ENCODE measurements at regions not wholly inside any gene's neighbourhood (a gene's known extent, or its start where the extent isn't known, plus 50 kb on each side); places are given as distances from the start of the nearest gene placed in this dataset.
A peak's percentile ranks its signal among the peaks of the same experiment; 100 is the strongest.

GRCh38 chr9:106075960-106076327 lies 381.6 kb downstream of the TMEM38B start:
- peaks cover 0 to 11% (median 0%) of the 10 kb centered on the region in 5 donors for H3K4me1 ChIP-seq (ENCODE audit: control insufficient read depth in 5 of 5, insufficient read depth in 5 of 5, low read length in 5 of 5)
- no peaks in the 10 kb centered on the region for H3K36me3 ChIP-seq (ENCODE audit: control insufficient read depth in 4 of 4, insufficient read depth in 4 of 4, low read length in 4 of 4)
- 70 to 81% methylated on average over 1 of the region's 1 CpG for WGBS, 2 donors
- ATAC-seq (ENCODE audit: insufficient read depth, low FRiP score) (no peak), DNase-seq (peak in 2 of 3 donors; percentile 20 to 30)
- no peaks in the 10 kb centered on the region for H3K9me3 ChIP-seq (ENCODE audit: control insufficient read depth in 4 of 4, insufficient read depth in 3 of 4, low read length in 3 of 4)
- TF ChIP-seq CTCF (IDR thresholded peaks at IDR 0.05; ENCODE audit: control extremely low read depth, extremely low read depth) = no peak
- no peak overlapping the region for H3K4me3 ChIP-seq
- H3K27ac ChIP-seq (ENCODE audit: low read depth in 1 of 2, low read length in 1 of 2) = no peak overlapping the region
- no peaks in the 10 kb centered on the region for H3K27me3 ChIP-seq (ENCODE audit: control insufficient read depth in 3 of 3, insufficient read depth in 3 of 3, low read length in 2 of 3)
- no peak overlapping the region for H3K9ac ChIP-seq (ENCODE audit: insufficient read depth in 1 of 2, low read length in 2 of 2)

- no peak overlapping the region for H3K4me3 ChIP-seq
- peaks cover 0 to 11% (median 0%) of the 10 kb centered on the region in 5 donors for H3K4me1 ChIP-seq (ENCODE audit: control insufficient read depth in 5 of 5, insufficient read depth in 5 of 5, low read length in 5 of 5)
- no peaks in the 10 kb centered on the region for H3K9me3 ChIP-seq (ENCODE audit: control insufficient read depth in 4 of 4, insufficient read depth in 3 of 4, low read length in 3 of 4)
- DNase-seq = no peak
- 0 to 33% methylated on average over 1 of the region's 1 CpG for WGBS, 2 donors
- no peak for ATAC-seq (ENCODE audit: insufficient read depth, low FRiP score)
- no peak for TF ChIP-seq CTCF (IDR thresholded peaks at IDR 0.05; ENCODE audit: control extremely low read depth, extremely low read depth)
- H3K36me3 ChIP-seq (ENCODE audit: control insufficient read depth in 4 of 4, insufficient read depth in 4 of 4, low read length in 4 of 4) = no peaks in the 10 kb centered on the region
- no peak overlapping the region for H3K9ac ChIP-seq (ENCODE audit: insufficient read depth in 1 of 2, low read length in 2 of 2)
- no peak overlapping the region for H3K27ac ChIP-seq (ENCODE audit: low read depth in 1 of 2, low read length in 1 of 2)
- H3K27me3 ChIP-seq (ENCODE audit: control insufficient read depth in 3 of 3, insufficient read depth in 3 of 3, low read length in 2 of 3) = no peaks in the 10 kb centered on the region
These were observed 382.4 kb downstream of the TMEM38B start for GRCh38 chr9:106076711-106077110.

GRCh38 chr9:106077731-106078130 lies 383.4 kb downstream of the TMEM38B start:
- H3K27ac ChIP-seq (ENCODE audit: low read depth in 1 of 2, low read length in 1 of 2) = no peak overlapping the region
- H3K36me3 ChIP-seq (ENCODE audit: control insufficient read depth in 4 of 4, insufficient read depth in 4 of 4, low read length in 4 of 4) = no peaks in the 10 kb centered on the region
- H3K4me3 ChIP-seq = no peak overlapping the region
- no peaks in the 10 kb centered on the region for H3K27me3 ChIP-seq (ENCODE audit: control insufficient read depth in 3 of 3, insufficient read depth in 3 of 3, low read length in 2 of 3)
- no peak for DNase-seq
- no peaks in the 10 kb centered on the region for H3K9me3 ChIP-seq (ENCODE audit: control insufficient read depth in 4 of 4, insufficient read depth in 3 of 4, low read length in 3 of 4)
- 79 to 88% methylated on average over 2 of the region's 2 CpGs for WGBS, 2 donors
- no peak for ATAC-seq (ENCODE audit: insufficient read depth, low FRiP score)
- H3K4me1 ChIP-seq (ENCODE audit: control insufficient read depth in 5 of 5, insufficient read depth in 5 of 5, low read length in 5 of 5) = peaks cover 0 to 6% (median 0%) of the 10 kb centered on the region in 5 donors
- H3K9ac ChIP-seq (ENCODE audit: insufficient read depth in 1 of 2, low read length in 2 of 2) = no peak overlapping the region
- TF ChIP-seq CTCF (IDR thresholded peaks at IDR 0.05; ENCODE audit: control extremely low read depth, extremely low read depth) = no peak

GRCh38 chr9:106082621-106083020 lies 388.3 kb downstream of the TMEM38B start:
- Histone ChIP-seq H3K27me3 (ENCODE audit: control insufficient read depth in 3 of 3, insufficient read depth in 3 of 3, low read length in 2 of 3) (no peaks in the 10 kb centered on the region), H3K9me3 (ENCODE audit: control insufficient read depth in 4 of 4, insufficient read depth in 3 of 4, low read length in 3 of 4) (no peaks in the 10 kb centered on the region), H3K4me3 (no peak overlapping the region), H3K4me1 (ENCODE audit: control insufficient read depth in 5 of 5, insufficient read depth in 5 of 5, low read length in 5 of 5) (no peaks in the 10 kb centered on the region), H3K36me3 (ENCODE audit: control insufficient read depth in 4 of 4, insufficient read depth in 4 of 4, low read length in 4 of 4) (no peaks in the 10 kb centered on the region), H3K27ac (ENCODE audit: low read depth in 1 of 2, low read length in 1 of 2) (no peak overlapping the region), H3K9ac (ENCODE audit: insufficient read depth in 1 of 2, low read length in 2 of 2) (no peak overlapping the region)
- no peak for TF ChIP-seq CTCF (IDR thresholded peaks at IDR 0.05; ENCODE audit: control extremely low read depth, extremely low read depth)
- 63 to 78% methylated on average over 3 of the region's 3 CpGs for WGBS, 2 donors
- DNase-seq (peak in 2 of 3 donors; percentile 21 to 62), ATAC-seq (ENCODE audit: insufficient read depth, low FRiP score) (no peak)
